ENCODE measurements at regions not wholly inside any gene's neighbourhood (a gene's known extent, or its start where the extent isn't known, plus 50 kb on each side); places are given as distances from the start of the nearest gene placed in this dataset.
"Not testable (repeated sequence)": the region's sequence is repeated elsewhere in the genome, so short reads cannot be mapped to it uniquely, and the experiment has no call there.

- Mint-ChIP-seq H3K4me1 (ENCODE audit: low read depth) (peaks cover 4% of the 10 kb centered on the region), H3K27me3 (peaks cover 9% of the 10 kb centered on the region), H3K36me3 (ENCODE audit: low read depth) (no peaks in the 10 kb centered on the region), H3K27ac (no peak overlapping the region), H3K9me3 (no peaks in the 10 kb centered on the region), H3K4me3 (no peak overlapping the region)
Observed at GRCh38 chr4:114393295-114394038, 205.1 kb upstream of the UGT8 start.

- H3K27ac Mint-ChIP-seq, result no peak overlapping the region
- peaks cover 4% of the 10 kb centered on the region for H3K4me1 Mint-ChIP-seq (ENCODE audit: low read depth)
- no peaks in the 10 kb centered on the region for H3K9me3 Mint-ChIP-seq
- H3K27me3 Mint-ChIP-seq, result peaks cover 2% of the 10 kb centered on the region
- no peaks in the 10 kb centered on the region for H3K36me3 Mint-ChIP-seq (ENCODE audit: low read depth)
- H3K4me3 Mint-ChIP-seq, result no peak overlapping the region
Observed at GRCh38 chr4:114396808-114397207, 201.8 kb upstream of the UGT8 start.

GRCh38 chr4:114398410-114398809 lies 200.2 kb upstream of the UGT8 start:
- peaks cover 3% of the 10 kb centered on the region for H3K27me3 Mint-ChIP-seq
- no peak overlapping the region for H3K4me3 Mint-ChIP-seq
- no peaks in the 10 kb centered on the region for H3K9me3 Mint-ChIP-seq
- no peak overlapping the region for H3K27ac Mint-ChIP-seq
- H3K4me1 Mint-ChIP-seq (ENCODE audit: low read depth), result peaks cover 4% of the 10 kb centered on the region
- H3K36me3 Mint-ChIP-seq (ENCODE audit: low read depth), result no peaks in the 10 kb centered on the region

- no peak overlapping the region for H3K4me3 Mint-ChIP-seq
- H3K27ac Mint-ChIP-seq, result no peak overlapping the region
- H3K27me3 Mint-ChIP-seq, result peaks cover 3% of the 10 kb centered on the region
- no peaks in the 10 kb centered on the region for H3K36me3 Mint-ChIP-seq (ENCODE audit: low read depth)
- H3K9me3 Mint-ChIP-seq, result peaks cover under 1% of the 10 kb centered on the region
- peaks cover 4% of the 10 kb centered on the region for H3K4me1 Mint-ChIP-seq (ENCODE audit: low read depth)
Observed at GRCh38 chr4:114399105-114399504, 199.5 kb upstream of the UGT8 start.

- no peaks in the 10 kb centered on the region for H3K36me3 Mint-ChIP-seq (ENCODE audit: low read depth)
- H3K27me3 Mint-ChIP-seq, result peaks cover 3% of the 10 kb centered on the region
- peaks cover 7% of the 10 kb centered on the region for H3K9me3 Mint-ChIP-seq
- H3K4me1 Mint-ChIP-seq (ENCODE audit: low read depth), result peaks cover 4% of the 10 kb centered on the region
- no peak overlapping the region for H3K4me3 Mint-ChIP-seq
- no peak overlapping the region for H3K27ac Mint-ChIP-seq
Observed at GRCh38 chr4:114400531-114400930, 198.1 kb upstream of the UGT8 start.

- Mint-ChIP-seq H3K27me3 (peaks cover 6% of the 10 kb centered on the region), H3K27ac (no peak overlapping the region), H3K4me1 (ENCODE audit: low read depth) (peaks cover 2% of the 10 kb centered on the region), H3K9me3 (peaks cover 7% of the 10 kb centered on the region), H3K4me3 (no peak overlapping the region), H3K36me3 (ENCODE audit: low read depth) (no peaks in the 10 kb centered on the region)
Observed at GRCh38 chr4:114401483-114401882, 197.1 kb upstream of the UGT8 start.

GRCh38 chr4:114417214-114417613 lies 181.4 kb upstream of the UGT8 start:
- Mint-ChIP-seq H3K9me3 (peaks cover 12% of the 10 kb centered on the region), H3K4me1 (ENCODE audit: low read depth) (no peaks in the 10 kb centered on the region), H3K4me3 (no peak overlapping the region), H3K27me3 (peaks cover 10% of the 10 kb centered on the region), H3K36me3 (ENCODE audit: low read depth) (no peaks in the 10 kb centered on the region), H3K27ac (no peak overlapping the region)

GRCh38 chr4:114420069-114420468 lies 178.5 kb upstream of the UGT8 start:
- Mint-ChIP-seq H3K9me3 (peaks cover 3% of the 10 kb centered on the region), H3K4me1 (ENCODE audit: low read depth) (no peaks in the 10 kb centered on the region), H3K27ac (no peak overlapping the region), H3K4me3 (no peak overlapping the region), H3K27me3 (peaks cover 7% of the 10 kb centered on the region), H3K36me3 (ENCODE audit: low read depth) (no peaks in the 10 kb centered on the region)

GRCh38 chr4:114423582-114423981 lies 175.0 kb upstream of the UGT8 start:
- H3K4me3 Mint-ChIP-seq, result no peak overlapping the region
- H3K27ac Mint-ChIP-seq, result no peak overlapping the region
- H3K9me3 Mint-ChIP-seq, result peaks cover 8% of the 10 kb centered on the region
- peaks cover 3% of the 10 kb centered on the region for H3K27me3 Mint-ChIP-seq
- no peaks in the 10 kb centered on the region for H3K4me1 Mint-ChIP-seq (ENCODE audit: low read depth)
- no peaks in the 10 kb centered on the region for H3K36me3 Mint-ChIP-seq (ENCODE audit: low read depth)

GRCh38 chr4:114435116-114435515 lies 163.5 kb upstream of the UGT8 start:
- Mint-ChIP-seq H3K36me3 (ENCODE audit: low read depth) (no peaks in the 10 kb centered on the region), H3K4me3 (no peak overlapping the region), H3K9me3 (peaks cover 5% of the 10 kb centered on the region), H3K27ac (no peak overlapping the region), H3K27me3 (no peaks in the 10 kb centered on the region), H3K4me1 (ENCODE audit: low read depth) (no peaks in the 10 kb centered on the region)

- H3K4me3 Mint-ChIP-seq, result no peak overlapping the region
- H3K4me1 Mint-ChIP-seq (ENCODE audit: low read depth), result no peaks in the 10 kb centered on the region
- no peak overlapping the region for H3K27ac Mint-ChIP-seq
- no peaks in the 10 kb centered on the region for H3K9me3 Mint-ChIP-seq
- no peaks in the 10 kb centered on the region for H3K27me3 Mint-ChIP-seq
- no peaks in the 10 kb centered on the region for H3K36me3 Mint-ChIP-seq (ENCODE audit: low read depth)
Observed at GRCh38 chr4:114442856-114443255, 155.8 kb upstream of the UGT8 start.

- no peak overlapping the region for H3K27ac Mint-ChIP-seq
- no peaks in the 10 kb centered on the region for H3K4me1 Mint-ChIP-seq (ENCODE audit: low read depth)
- H3K27me3 Mint-ChIP-seq, result no peaks in the 10 kb centered on the region
- H3K36me3 Mint-ChIP-seq (ENCODE audit: low read depth), result no peaks in the 10 kb centered on the region
- peaks cover 4% of the 10 kb centered on the region for H3K9me3 Mint-ChIP-seq
- no peak overlapping the region for H3K4me3 Mint-ChIP-seq
Observed at GRCh38 chr4:114444211-114444610, 154.4 kb upstream of the UGT8 start.

GRCh38 chr4:114447963-114448516 lies 150.6 kb upstream of the UGT8 start:
- H3K27ac Mint-ChIP-seq; H3K9me3 Mint-ChIP-seq; H3K36me3 Mint-ChIP-seq (ENCODE audit: low read depth); H3K4me3 Mint-ChIP-seq; H3K4me1 Mint-ChIP-seq (ENCODE audit: low read depth); H3K27me3 Mint-ChIP-seq: not testable (repeated sequence)

- H3K4me1 Mint-ChIP-seq (ENCODE audit: low read depth), result no peaks in the 10 kb centered on the region
- H3K27me3 Mint-ChIP-seq, result no peaks in the 10 kb centered on the region
- no peak overlapping the region for H3K4me3 Mint-ChIP-seq
- no peaks in the 10 kb centered on the region for H3K36me3 Mint-ChIP-seq (ENCODE audit: low read depth)
- no peak overlapping the region for H3K27ac Mint-ChIP-seq
- no peaks in the 10 kb centered on the region for H3K9me3 Mint-ChIP-seq
Observed at GRCh38 chr4:114458728-114459127, 139.9 kb upstream of the UGT8 start.

- H3K9me3 Mint-ChIP-seq, result no peaks in the 10 kb centered on the region
- peaks cover 4% of the 10 kb centered on the region for H3K27me3 Mint-ChIP-seq
- H3K36me3 Mint-ChIP-seq (ENCODE audit: low read depth), result no peaks in the 10 kb centered on the region
- H3K27ac Mint-ChIP-seq, result no peak overlapping the region
- no peak overlapping the region for H3K4me3 Mint-ChIP-seq
- no peaks in the 10 kb centered on the region for H3K4me1 Mint-ChIP-seq (ENCODE audit: low read depth)
Observed at GRCh38 chr4:114464726-114465272, 133.8 kb upstream of the UGT8 start.

- Mint-ChIP-seq H3K9me3 (no peaks in the 10 kb centered on the region), H3K27me3 (peaks cover 4% of the 10 kb centered on the region), H3K4me1 (ENCODE audit: low read depth) (no peaks in the 10 kb centered on the region), H3K36me3 (ENCODE audit: low read depth) (no peaks in the 10 kb centered on the region), H3K4me3 (no peak overlapping the region), H3K27ac (no peak overlapping the region)
Observed at GRCh38 chr4:114465766-114466165, 132.8 kb upstream of the UGT8 start.
